ENCODE measurements at regions not wholly inside any gene's neighbourhood (a gene's known extent, or its start where the extent isn't known, plus 50 kb on each side); places are given as distances from the start of the nearest gene placed in this dataset.

DNA sequence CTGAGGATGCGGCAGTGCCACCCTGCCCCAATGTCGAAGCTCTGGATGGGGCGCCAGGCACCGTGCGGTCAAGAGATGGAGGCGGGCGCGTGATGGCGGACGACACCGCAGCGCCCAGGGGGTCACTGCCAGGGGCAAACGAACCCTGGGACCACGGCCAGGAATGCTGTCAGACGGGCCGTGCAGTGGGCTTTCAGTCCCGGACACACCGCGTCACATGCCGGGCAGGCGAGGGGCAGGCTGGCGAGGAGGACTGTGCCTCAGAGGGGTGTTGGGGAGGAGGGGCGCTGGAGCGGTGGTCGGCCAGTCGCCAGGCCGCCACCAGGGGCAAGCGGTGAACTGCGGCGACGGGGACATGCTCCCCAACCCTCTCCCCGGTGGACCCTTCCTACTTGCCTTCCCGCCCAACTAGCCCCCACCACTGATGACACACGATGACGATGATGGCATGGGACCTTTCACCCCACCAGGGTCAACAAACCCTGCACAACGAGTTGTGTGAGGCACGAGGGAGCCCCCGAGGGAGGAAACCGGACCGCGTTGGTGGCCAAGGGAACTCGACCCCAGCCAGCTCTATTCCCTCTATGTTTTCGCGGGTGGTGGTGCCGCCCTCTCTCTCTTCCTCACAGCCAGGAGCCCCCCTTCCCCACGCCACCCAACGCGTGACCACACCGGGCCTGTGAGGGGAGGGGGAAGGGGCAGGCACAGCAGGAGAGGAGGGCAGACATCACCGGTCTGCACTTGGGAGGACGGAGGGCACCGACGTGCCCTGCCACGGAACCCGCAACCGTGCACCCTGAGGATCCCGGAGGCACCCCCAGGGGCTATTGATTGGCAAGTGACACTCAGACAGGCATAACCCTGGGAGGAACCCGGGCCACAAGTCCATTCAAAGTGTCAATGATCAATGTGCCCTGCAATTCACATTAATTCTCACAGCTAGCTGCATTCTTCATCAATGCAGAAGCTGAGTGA, 1960.9 kb upstream of the DEFB115 start:
- no peaks in the 10 kb centered on the region for H3K4me1 Mint-ChIP-seq (ENCODE audit: low read depth)
- peaks cover 8% of the 10 kb centered on the region for H3K36me3 Mint-ChIP-seq (ENCODE audit: insufficient read depth)
- H3K27me3 Mint-ChIP-seq, result no peaks in the 10 kb centered on the region
- peaks cover 20% of the 10 kb centered on the region for H3K9me3 Mint-ChIP-seq (ENCODE audit: low read depth)
- H3K27ac Mint-ChIP-seq, result no peak overlapping the region
- no peak for DNase-seq (ENCODE audit: low spot score, unreplicated experiment)
- TF ChIP-seq, protein P1, sequence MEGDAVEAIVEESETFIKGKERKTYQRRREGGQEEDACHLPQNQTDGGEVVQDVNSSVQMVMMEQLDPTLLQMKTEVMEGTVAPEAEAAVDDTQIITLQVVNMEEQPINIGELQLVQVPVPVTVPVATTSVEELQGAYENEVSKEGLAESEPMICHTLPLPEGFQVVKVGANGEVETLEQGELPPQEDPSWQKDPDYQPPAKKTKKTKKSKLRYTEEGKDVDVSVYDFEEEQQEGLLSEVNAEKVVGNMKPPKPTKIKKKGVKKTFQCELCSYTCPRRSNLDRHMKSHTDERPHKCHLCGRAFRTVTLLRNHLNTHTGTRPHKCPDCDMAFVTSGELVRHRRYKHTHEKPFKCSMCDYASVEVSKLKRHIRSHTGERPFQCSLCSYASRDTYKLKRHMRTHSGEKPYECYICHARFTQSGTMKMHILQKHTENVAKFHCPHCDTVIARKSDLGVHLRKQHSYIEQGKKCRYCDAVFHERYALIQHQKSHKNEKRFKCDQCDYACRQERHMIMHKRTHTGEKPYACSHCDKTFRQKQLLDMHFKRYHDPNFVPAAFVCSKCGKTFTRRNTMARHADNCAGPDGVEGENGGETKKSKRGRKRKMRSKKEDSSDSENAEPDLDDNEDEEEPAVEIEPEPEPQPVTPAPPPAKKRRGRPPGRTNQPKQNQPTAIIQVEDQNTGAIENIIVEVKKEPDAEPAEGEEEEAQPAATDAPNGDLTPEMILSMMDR (IDR thresholded peaks at IDR 0.05; ENCODE audit: unreplicated experiment), result no peak
- H3K4me3 Mint-ChIP-seq (ENCODE audit: low read depth), result no peak overlapping the region

DNA sequence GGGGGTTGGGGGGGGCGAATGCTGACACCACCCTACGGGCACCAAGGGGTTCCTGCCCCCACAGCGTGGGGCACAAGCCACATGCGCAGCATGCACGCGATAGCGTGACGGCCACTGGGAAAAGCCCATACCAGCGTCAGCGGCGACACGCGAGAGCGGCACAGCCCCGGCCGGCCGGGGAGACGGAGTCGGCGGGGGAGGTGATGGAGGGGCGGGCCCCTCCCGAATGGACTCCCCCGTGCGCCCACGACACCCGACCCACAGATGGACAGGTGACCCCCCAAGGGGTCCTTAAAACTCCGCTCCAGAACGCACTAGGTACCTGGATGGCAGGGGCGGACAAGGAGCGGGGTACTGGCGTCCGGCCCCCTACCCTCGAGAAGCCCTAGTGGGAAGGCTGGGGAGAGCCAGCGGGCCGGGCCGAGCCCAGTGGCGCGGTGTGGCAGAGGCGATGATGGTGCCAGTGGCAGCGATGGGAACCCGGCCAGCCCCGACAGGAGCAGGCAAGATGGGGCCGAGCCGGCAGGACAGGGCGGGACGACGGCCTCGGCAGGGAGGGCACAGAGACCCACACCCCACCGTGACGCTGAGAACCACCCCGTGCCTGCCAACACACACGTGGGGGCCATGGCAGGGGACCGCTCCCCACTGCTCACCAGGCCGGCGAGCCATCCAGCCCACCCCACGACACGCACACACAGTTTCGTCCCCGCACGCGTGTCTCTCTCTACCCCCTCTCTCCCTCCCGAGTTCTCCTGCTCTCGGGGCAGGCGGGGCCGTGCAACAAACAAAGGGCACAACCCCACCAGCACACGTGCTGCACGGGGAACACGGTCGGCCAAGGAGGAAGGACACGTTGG, 1959.8 kb upstream of the DEFB115 start:
- H3K36me3 Mint-ChIP-seq (ENCODE audit: insufficient read depth), result peaks cover 8% of the 10 kb centered on the region
- no peaks in the 10 kb centered on the region for H3K4me1 Mint-ChIP-seq (ENCODE audit: low read depth)
- DNase-seq (ENCODE audit: low spot score, unreplicated experiment), result no peak
- H3K9me3 Mint-ChIP-seq (ENCODE audit: low read depth), result peaks cover 20% of the 10 kb centered on the region
- no peaks in the 10 kb centered on the region for H3K27me3 Mint-ChIP-seq
- no peak overlapping the region for H3K4me3 Mint-ChIP-seq (ENCODE audit: low read depth)
- H3K27ac Mint-ChIP-seq, result no peak overlapping the region
- TF ChIP-seq, protein P1 (IDR thresholded peaks at IDR 0.05; ENCODE audit: unreplicated experiment), result no peak

DNA sequence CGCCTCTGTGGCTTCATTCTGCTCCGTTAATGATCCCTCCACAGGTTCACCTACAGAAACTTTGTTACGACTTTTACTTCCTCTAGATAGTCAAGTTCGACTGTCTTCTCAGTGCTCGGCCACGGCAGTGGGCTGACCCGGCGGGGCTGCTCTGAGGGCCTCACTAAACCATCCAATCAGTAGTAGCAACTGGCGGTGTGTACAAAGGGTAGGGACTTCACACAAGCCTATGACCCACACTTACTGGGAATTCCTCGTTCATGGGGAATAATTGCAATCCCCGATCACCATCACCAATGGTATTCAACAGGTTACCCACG, 1959.2 kb upstream of the DEFB115 start:
- Mint-ChIP-seq H3K27ac (no peak overlapping the region), H3K9me3 (ENCODE audit: low read depth) (peaks cover 24% of the 10 kb centered on the region), H3K4me3 (ENCODE audit: low read depth) (no peak overlapping the region), H3K27me3 (no peaks in the 10 kb centered on the region), H3K4me1 (ENCODE audit: low read depth) (no peaks in the 10 kb centered on the region), H3K36me3 (ENCODE audit: insufficient read depth) (peaks cover 8% of the 10 kb centered on the region)
- TF ChIP-seq, protein P1 (IDR thresholded peaks at IDR 0.05; ENCODE audit: unreplicated experiment), result no peak
- no peak for DNase-seq (ENCODE audit: low spot score, unreplicated experiment)

DNA sequence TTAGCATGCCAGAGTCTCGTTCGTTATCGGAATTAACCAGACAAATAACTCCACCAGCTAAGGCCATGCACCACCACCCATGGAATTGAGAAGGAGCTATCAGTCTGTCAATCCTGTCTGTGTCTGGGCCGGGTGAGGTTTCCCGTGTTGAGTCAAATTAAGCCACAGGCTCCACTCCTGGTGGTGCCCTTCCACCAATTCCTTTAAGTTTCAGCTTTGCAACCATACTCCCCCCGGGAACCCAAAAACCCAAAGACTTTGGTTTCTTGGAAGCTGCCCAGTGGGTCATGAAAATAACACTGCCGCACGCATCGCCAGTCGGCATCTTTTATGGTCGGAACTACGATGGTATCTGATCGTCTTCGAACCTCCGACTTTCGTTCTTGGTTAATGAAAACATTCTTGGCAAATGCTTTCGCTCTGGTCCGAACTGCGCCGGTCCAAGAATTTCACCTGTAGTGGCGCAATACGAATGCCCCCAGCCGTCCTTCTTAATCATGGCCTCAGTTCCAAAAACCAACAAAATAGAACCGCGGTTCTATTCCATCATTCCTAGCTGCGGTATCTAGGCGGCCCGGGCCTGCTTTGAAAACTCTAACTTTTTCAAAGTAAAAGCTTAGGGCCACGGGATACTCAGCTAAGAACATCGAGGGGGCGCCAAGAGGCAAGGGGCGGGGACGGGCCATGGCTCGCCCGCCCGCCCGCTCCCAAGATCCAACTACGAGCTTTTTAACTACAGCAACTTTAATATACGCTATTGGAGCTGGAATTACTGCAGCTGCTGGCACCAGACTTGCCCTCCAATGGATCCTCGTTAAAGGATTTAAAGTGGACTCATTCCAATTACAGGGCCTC, 1958.5 kb upstream of the DEFB115 start:
- no peak for DNase-seq (ENCODE audit: low spot score, unreplicated experiment)
- TF ChIP-seq, protein P1 (IDR thresholded peaks at IDR 0.05; ENCODE audit: unreplicated experiment), result no peak
- H3K4me3 Mint-ChIP-seq (ENCODE audit: low read depth), result no peak overlapping the region
- H3K27me3 Mint-ChIP-seq, result no peaks in the 10 kb centered on the region
- no peaks in the 10 kb centered on the region for H3K4me1 Mint-ChIP-seq (ENCODE audit: low read depth)
- peaks cover 8% of the 10 kb centered on the region for H3K36me3 Mint-ChIP-seq (ENCODE audit: insufficient read depth)
- no peak overlapping the region for H3K27ac Mint-ChIP-seq
- peaks cover 26% of the 10 kb centered on the region for H3K9me3 Mint-ChIP-seq (ENCODE audit: low read depth)

Measured in progenitor cell of endocrine pancreas (in vitro differentiated cells).